Activated CD4-positive, alpha-beta T cell treated with anti-CD3 and anti-CD28 coated beads, Interleukin-2, amount 50 U/mL, for 24 hours (primary cell): ENCODE measurements at regions not wholly inside any gene's neighbourhood (a gene's known extent, or its start where the extent isn't known, plus 50 kb on each side); places are given as distances from the start of the nearest gene placed in this dataset.

Source experiments
- DNase-seq, 2 donors: peaks; one replicate each; pipeline ENCODE4 v3.0.0-alpha.2; 2020; ENCODE audit warnings: low read depth in 1 of 2, low spot score in 1 of 2

- no peak for DNase-seq
Observed at GRCh38 chr20:50297498-50298376, 107.1 kb downstream of the CEBPB start.

GRCh38 chr20:50298554-50299324 is 108.1 kb downstream of the CEBPB start:
- DNase-seq, result no peak

- no peak for DNase-seq
Observed at GRCh38 chr20:50299325-50299629, 108.6 kb downstream of the CEBPB start.

- DNase-seq, result no peak
Observed at GRCh38 chr20:50301165-50301564, 110.5 kb downstream of the CEBPB start.

GRCh38 chr20:50301712-50302111 is 111.1 kb downstream of the CEBPB start:
- DNase-seq, result no peak

- DNase-seq, result no peak
Observed at GRCh38 chr20:50302341-50303057, 111.9 kb downstream of the CEBPB start.

GRCh38 chr20:50303573-50304500 is 113.2 kb downstream of the CEBPB start:
- DNase-seq, result no peak

- DNase-seq, result no peak
Observed at GRCh38 chr20:50304501-50304856, 113.8 kb downstream of the CEBPB start.

GRCh38 chr20:50304923-50305635 is 114.4 kb downstream of the CEBPB start:
- DNase-seq, result no peak

- DNase-seq, result no peak
Observed at GRCh38 chr20:50305636-50306477, 115.2 kb downstream of the CEBPB start.

- no peak for DNase-seq
Observed at GRCh38 chr20:50306478-50307423, 116.1 kb downstream of the CEBPB start.

GRCh38 chr20:50308166-50308512 is 117.5 kb downstream of the CEBPB start:
- no peak for DNase-seq

GRCh38 chr20:50308513-50309279 is 118.1 kb downstream of the CEBPB start:
- no peak for DNase-seq

- DNase-seq, result no peak
Observed at GRCh38 chr20:50309280-50309763, 118.7 kb downstream of the CEBPB start.

- DNase-seq, result no peak
Observed at GRCh38 chr20:50309764-50310672, 119.4 kb downstream of the CEBPB start.

GRCh38 chr20:50310673-50311051 is 120.0 kb downstream of the CEBPB start:
- DNase-seq, result no peak
